ENCODE measurements at regions not wholly inside any gene's neighbourhood (a gene's known extent, or its start where the extent isn't known, plus 50 kb on each side); places are given as distances from the start of the nearest gene placed in this dataset.

GRCh38 chr5:110258460-110259216 is 467.8 kb downstream of the TMEM232 start (continued):
- no peak for TF ChIP-seq REST (IDR thresholded peaks at IDR 0.05; ENCODE audit: low read depth)
- TF ChIP-seq TCF7L2 (IDR thresholded peaks at IDR 0.05; ENCODE audit: borderline replicate concordance, extremely low read depth, insufficient read depth, insufficient read length), result no peak
- TF ChIP-seq POLR2AphosphoS5 (IDR thresholded peaks at IDR 0.05; ENCODE audit: low read depth, low read length), result no peak
- no peak for TF ChIP-seq ATF3 (IDR thresholded peaks at IDR 0.05)
- no peak for TF ChIP-seq ZBTB33 (IDR thresholded peaks at IDR 0.05; ENCODE audit: extremely low read depth, insufficient replicate concordance, low read length)

- Histone ChIP-seq H3K36me3 (ENCODE audit: control insufficient read depth in 1 of 2, insufficient read depth in 2 of 2, low read length in 2 of 2) (no peaks in the 10 kb centered on the region), H3K9me3 (ENCODE audit: control insufficient read depth in 1 of 2, insufficient read depth in 1 of 2, low read depth in 1 of 2, low read length in 2 of 2) (no peaks in the 10 kb centered on the region), H3K4me1 (ENCODE audit: control insufficient read depth in 1 of 2, insufficient read depth in 2 of 2, low read length in 2 of 2) (no peaks in the 10 kb centered on the region), H3K27me3 (ENCODE audit: insufficient read depth, low read length) (no peaks in the 10 kb centered on the region), H3K27ac (ENCODE audit: low read depth, low read length) (no peak overlapping the region), H3K9ac (ENCODE audit: low read length) (no peak overlapping the region), H4K20me1 (ENCODE audit: insufficient read depth) (no peaks in the 10 kb centered on the region), H2AFZ (ENCODE audit: low read depth, low read length, poor library complexity, severe bottlenecking) (no peak overlapping the region), H3K4me3 (replicated peaks in 1 of 2; ENCODE audit: low read depth in 1 of 2, low read length in 2 of 2) (no peak overlapping the region), H3K79me2 (ENCODE audit: insufficient read depth, low read length) (no peaks in the 10 kb centered on the region), H3K4me2 (ENCODE audit: low read length) (no peak overlapping the region), H3K9me2 (ENCODE audit: insufficient read depth) (no peaks in the 10 kb centered on the region)
- POLR2A ChIA-PET, result no interaction called here
- CTCF ChIA-PET, result no interaction called here
- BruUV-seq (replicated peaks), result no TSS peak
- intact Hi-C loops (cut with micrococcal nuclease), result no loop called here
- RAD21 ChIA-PET (ENCODE audit: low non-redundant PET in 1 of 2, low total read pairs in 2 of 2, uncharacterized antibody in 2 of 2, unreplicated experiment in 2 of 2), result no interaction called here
- DNase-seq (ENCODE audit: low read depth, low spot score) (no peak), ATAC-seq (no peak)
- no peak for TF ChIP-seq SRF (IDR thresholded peaks at IDR 0.05; ENCODE audit: low read depth)
- no peak for TF ChIP-seq EZH2phosphoT487 (IDR thresholded peaks at IDR 0.05; ENCODE audit: borderline replicate concordance)
- no peak for TF ChIP-seq POLR2AphosphoS5 (IDR thresholded peaks at IDR 0.05; ENCODE audit: low read depth, low read length)
- TF ChIP-seq SIN3A (IDR thresholded peaks at IDR 0.05; ENCODE audit: low read depth), result no peak
- no peak for TF ChIP-seq ZNF274 (IDR thresholded peaks at IDR 0.05; ENCODE audit: low read depth, low read length)
- TF ChIP-seq CEBPB (IDR thresholded peaks at IDR 0.05; ENCODE audit: low read depth), result no peak
- TF ChIP-seq CTCF (IDR thresholded peaks at IDR 0.05 in 2 of 3, conservative IDR thresholded peaks at IDR 0.05 in 1 of 3; ENCODE audit: borderline replicate concordance in 1 of 3, insufficient read depth in 1 of 3, low read depth in 2 of 3, low read length in 2 of 3), result no peak
- TF ChIP-seq EZH2 (IDR thresholded peaks at IDR 0.05), result no peak
- TF ChIP-seq JUND (IDR thresholded peaks at IDR 0.05), result no peak
These were observed 463.7 kb downstream of the TMEM232 start for GRCh38 chr5:110262749-110263148.
